Heart left ventricle (tissue), 13 donors: ENCODE measurements at regions not wholly inside any gene's neighbourhood (a gene's known extent, or its start where the extent isn't known, plus 50 kb on each side); places are given as distances from the start of the nearest gene placed in this dataset.

Experiments
- CTCF ChIP-seq, 12 donors: fragments of 200-600 bp; sonication (generic) in 4 of 12; IDR thresholded peaks; one replicate each; pipeline versions ENCODE4 v1.5.0 to v1.8.0; 2018 to 2022; ENCODE audit warnings: antibody characterized with exemption in 12 of 12, mild to moderate bottlenecking in 5 of 12
- POLR2A ChIP-seq, 2 donors: fragments of 450-650 bp; IDR thresholded peaks; one replicate each; pipeline ENCODE4 v1.6.1; 2017; ENCODE audit warnings: antibody characterized with exemption in 2 of 2, mild to moderate bottlenecking in 2 of 2, moderate library complexity in 2 of 2
- donor health status: ischemic (EF 13 %, LVEDD 7.1; RV severe dilation, severe dysfunction).
- donor health status: DM: no; HTN: yes; CAD: no.
- donor health status: DM: no; HTN: no; CAD: no.
- donor health status: ischemic (EF 25% LVEDD 6.9; RV normal size, moderate dysfunction).
- donor health status: ischemic (EF 25% LVEDD 5.7; RV mildly dilated, moderate dysfunction).
- donor health status: ischemic (EF 35%, LVEDD 5.7; RV mildly dilated, moderate dysfunction).
- donor health status: nonischemic (EF 11% LVEDD 7.7; RV severe dilation, severe dysfunction).
- donor health status: DM: yes; HTN: yes; CAD: no.
- donor health status: PGD.
- donor health status: ischemic (EF 29% LVEDD 5.4; RV normal size, mild dysfunction).
- donor health status: nonischemic (EF 23%, LVEDD 6.1; RV moderate dilation, normal function).

GRCh38 chr20:56903421-56903820, 274.3 kb downstream of the TFAP2C start:
- TF ChIP-seq CTCF (IDR thresholded peaks at IDR 0.05) = no peak
- TF ChIP-seq POLR2A (IDR thresholded peaks at IDR 0.05) = no peak
